ENCODE measurements at regions not wholly inside any gene's neighbourhood (a gene's known extent, or its start where the extent isn't known, plus 50 kb on each side); places are given as distances from the start of the nearest gene placed in this dataset.

- no peaks in the 10 kb centered on the region for H3K36me3 ChIP-seq (ENCODE audit: control insufficient read depth in 1 of 2, insufficient read depth in 2 of 2, low read length in 2 of 2)
- no peaks in the 10 kb centered on the region for H3K27me3 ChIP-seq (ENCODE audit: low read depth, low read length)
- H3K9me3 ChIP-seq (ENCODE audit: control insufficient read depth in 1 of 2, low read length in 2 of 2): no peaks in the 10 kb centered on the region
- H3K4me1 ChIP-seq (ENCODE audit: control insufficient read depth in 1 of 2, insufficient read depth in 2 of 2, low read length in 2 of 2): no peaks in the 10 kb centered on the region
- no peak overlapping the region for H3K27ac ChIP-seq (ENCODE audit: low read length)
- no peak overlapping the region for H3K4me3 ChIP-seq (ENCODE audit: low read depth in 1 of 2, low read length in 2 of 2)
These were observed 260.2 kb upstream of the PPARGC1A start for GRCh38 chr4:24150034-24150433.

- Histone ChIP-seq H3K4me3 (ENCODE audit: low read depth in 1 of 2, low read length in 2 of 2) (no peak overlapping the region), H3K27me3 (ENCODE audit: low read depth, low read length) (no peaks in the 10 kb centered on the region), H3K9me3 (ENCODE audit: control insufficient read depth in 1 of 2, low read length in 2 of 2) (no peaks in the 10 kb centered on the region), H3K36me3 (ENCODE audit: control insufficient read depth in 1 of 2, insufficient read depth in 2 of 2, low read length in 2 of 2) (no peaks in the 10 kb centered on the region), H3K4me1 (ENCODE audit: control insufficient read depth in 1 of 2, insufficient read depth in 2 of 2, low read length in 2 of 2) (no peaks in the 10 kb centered on the region), H3K27ac (ENCODE audit: low read length) (no peak overlapping the region)
These were observed 256.3 kb upstream of the PPARGC1A start for GRCh38 chr4:24146127-24146526.

- H3K9me3 ChIP-seq (ENCODE audit: control insufficient read depth in 1 of 2, low read length in 2 of 2): no peaks in the 10 kb centered on the region
- no peaks in the 10 kb centered on the region for H3K4me1 ChIP-seq (ENCODE audit: control insufficient read depth in 1 of 2, insufficient read depth in 2 of 2, low read length in 2 of 2)
- H3K36me3 ChIP-seq (ENCODE audit: control insufficient read depth in 1 of 2, insufficient read depth in 2 of 2, low read length in 2 of 2): no peaks in the 10 kb centered on the region
- no peak overlapping the region for H3K27ac ChIP-seq (ENCODE audit: low read length)
- H3K27me3 ChIP-seq (ENCODE audit: low read depth, low read length): no peaks in the 10 kb centered on the region
- H3K4me3 ChIP-seq (ENCODE audit: low read depth in 1 of 2, low read length in 2 of 2): no peak overlapping the region
These were observed 255.7 kb upstream of the PPARGC1A start for GRCh38 chr4:24145591-24145990.

GRCh38 chr4:24144381-24144780, 254.5 kb upstream of the PPARGC1A start:
- Histone ChIP-seq H3K9me3 (ENCODE audit: control insufficient read depth in 1 of 2, low read length in 2 of 2) (no peaks in the 10 kb centered on the region), H3K36me3 (ENCODE audit: control insufficient read depth in 1 of 2, insufficient read depth in 2 of 2, low read length in 2 of 2) (no peaks in the 10 kb centered on the region), H3K27ac (ENCODE audit: low read length) (no peak overlapping the region), H3K4me3 (ENCODE audit: low read depth in 1 of 2, low read length in 2 of 2) (no peak overlapping the region), H3K27me3 (ENCODE audit: low read depth, low read length) (no peaks in the 10 kb centered on the region), H3K4me1 (ENCODE audit: control insufficient read depth in 1 of 2, insufficient read depth in 2 of 2, low read length in 2 of 2) (no peaks in the 10 kb centered on the region)

GRCh38 chr4:24143741-24144140, 253.9 kb upstream of the PPARGC1A start:
- Histone ChIP-seq H3K4me1 (ENCODE audit: control insufficient read depth in 1 of 2, insufficient read depth in 2 of 2, low read length in 2 of 2) (no peaks in the 10 kb centered on the region), H3K4me3 (ENCODE audit: low read depth in 1 of 2, low read length in 2 of 2) (no peak overlapping the region), H3K27me3 (ENCODE audit: low read depth, low read length) (no peaks in the 10 kb centered on the region), H3K9me3 (ENCODE audit: control insufficient read depth in 1 of 2, low read length in 2 of 2) (no peaks in the 10 kb centered on the region), H3K27ac (ENCODE audit: low read length) (no peak overlapping the region), H3K36me3 (ENCODE audit: control insufficient read depth in 1 of 2, insufficient read depth in 2 of 2, low read length in 2 of 2) (no peaks in the 10 kb centered on the region)

GRCh38 chr4:24141836-24142235, 252.0 kb upstream of the PPARGC1A start:
- Histone ChIP-seq H3K36me3 (ENCODE audit: control insufficient read depth in 1 of 2, insufficient read depth in 2 of 2, low read length in 2 of 2) (no peaks in the 10 kb centered on the region), H3K4me1 (ENCODE audit: control insufficient read depth in 1 of 2, insufficient read depth in 2 of 2, low read length in 2 of 2) (no peaks in the 10 kb centered on the region), H3K9me3 (ENCODE audit: control insufficient read depth in 1 of 2, low read length in 2 of 2) (no peaks in the 10 kb centered on the region), H3K27ac (ENCODE audit: low read length) (no peak overlapping the region), H3K27me3 (ENCODE audit: low read depth, low read length) (no peaks in the 10 kb centered on the region), H3K4me3 (ENCODE audit: low read depth in 1 of 2, low read length in 2 of 2) (no peak overlapping the region)

GRCh38 chr4:24140892-24141291, 251.0 kb upstream of the PPARGC1A start:
- H3K36me3 ChIP-seq (ENCODE audit: control insufficient read depth in 1 of 2, insufficient read depth in 2 of 2, low read length in 2 of 2): no peaks in the 10 kb centered on the region
- H3K27ac ChIP-seq (ENCODE audit: low read length): no peak overlapping the region
- H3K27me3 ChIP-seq (ENCODE audit: low read depth, low read length): no peaks in the 10 kb centered on the region
- no peaks in the 10 kb centered on the region for H3K9me3 ChIP-seq (ENCODE audit: control insufficient read depth in 1 of 2, low read length in 2 of 2)
- H3K4me1 ChIP-seq (ENCODE audit: control insufficient read depth in 1 of 2, insufficient read depth in 2 of 2, low read length in 2 of 2): no peaks in the 10 kb centered on the region
- no peak overlapping the region for H3K4me3 ChIP-seq (ENCODE audit: low read depth in 1 of 2, low read length in 2 of 2)

- H3K36me3 ChIP-seq (ENCODE audit: control insufficient read depth in 1 of 2, insufficient read depth in 2 of 2, low read length in 2 of 2): no peaks in the 10 kb centered on the region
- no peak overlapping the region for H3K27ac ChIP-seq (ENCODE audit: low read length)
- H3K27me3 ChIP-seq (ENCODE audit: low read depth, low read length): no peaks in the 10 kb centered on the region
- no peak overlapping the region for H3K4me3 ChIP-seq (ENCODE audit: low read depth in 1 of 2, low read length in 2 of 2)
- H3K4me1 ChIP-seq (ENCODE audit: control insufficient read depth in 1 of 2, insufficient read depth in 2 of 2, low read length in 2 of 2): no peaks in the 10 kb centered on the region
- no peaks in the 10 kb centered on the region for H3K9me3 ChIP-seq (ENCODE audit: control insufficient read depth in 1 of 2, low read length in 2 of 2)
These were observed 248.1 kb upstream of the PPARGC1A start for GRCh38 chr4:24137671-24138601.

GRCh38 chr4:24131954-24132673, 242.3 kb upstream of the PPARGC1A start:
- H3K27ac ChIP-seq (ENCODE audit: low read length): no peak overlapping the region

GRCh38 chr4:24130637-24131036, 240.8 kb upstream of the PPARGC1A start:
- H3K4me1 ChIP-seq (ENCODE audit: control insufficient read depth in 1 of 2, insufficient read depth in 2 of 2, low read length in 2 of 2): no peaks in the 10 kb centered on the region

More at GRCh38 chr4:24131954-24132673, 242.3 kb upstream of the PPARGC1A start:
- Histone ChIP-seq H3K9me3 (ENCODE audit: control insufficient read depth in 1 of 2, low read length in 2 of 2) (no peaks in the 10 kb centered on the region), H3K4me3 (ENCODE audit: low read depth in 1 of 2, low read length in 2 of 2) (no peak overlapping the region), H3K36me3 (ENCODE audit: control insufficient read depth in 1 of 2, insufficient read depth in 2 of 2, low read length in 2 of 2) (no peaks in the 10 kb centered on the region), H3K27me3 (ENCODE audit: low read depth, low read length) (no peaks in the 10 kb centered on the region), H3K4me1 (ENCODE audit: control insufficient read depth in 1 of 2, insufficient read depth in 2 of 2, low read length in 2 of 2) (no peaks in the 10 kb centered on the region)

GRCh38 chr4:24126776-24127175, 236.9 kb upstream of the PPARGC1A start:
- H3K27me3 ChIP-seq (ENCODE audit: low read depth, low read length): no peaks in the 10 kb centered on the region
- H3K4me1 ChIP-seq (ENCODE audit: control insufficient read depth in 1 of 2, insufficient read depth in 2 of 2, low read length in 2 of 2): no peaks in the 10 kb centered on the region
- H3K27ac ChIP-seq (ENCODE audit: low read length): no peak overlapping the region
- H3K4me3 ChIP-seq (ENCODE audit: low read depth in 1 of 2, low read length in 2 of 2): no peak overlapping the region
- no peaks in the 10 kb centered on the region for H3K36me3 ChIP-seq (ENCODE audit: control insufficient read depth in 1 of 2, insufficient read depth in 2 of 2, low read length in 2 of 2)
- no peaks in the 10 kb centered on the region for H3K9me3 ChIP-seq (ENCODE audit: control insufficient read depth in 1 of 2, low read length in 2 of 2)

More at GRCh38 chr4:24130637-24131036, 240.8 kb upstream of the PPARGC1A start:
- Histone ChIP-seq H3K4me3 (ENCODE audit: low read depth in 1 of 2, low read length in 2 of 2) (no peak overlapping the region), H3K27me3 (ENCODE audit: low read depth, low read length) (no peaks in the 10 kb centered on the region), H3K36me3 (ENCODE audit: control insufficient read depth in 1 of 2, insufficient read depth in 2 of 2, low read length in 2 of 2) (no peaks in the 10 kb centered on the region), H3K9me3 (ENCODE audit: control insufficient read depth in 1 of 2, low read length in 2 of 2) (no peaks in the 10 kb centered on the region), H3K27ac (ENCODE audit: low read length) (no peak overlapping the region)
